GM10248 (cell line): ENCODE measurements at regions not wholly inside any gene's neighbourhood (a gene's known extent, or its start where the extent isn't known, plus 50 kb on each side); places are given as distances from the start of the nearest gene placed in this dataset.

Source experiments
- CTCF ChIA-PET: fragments of 300-600 bp; sonication (Branson Sonifier 250); formaldehyde crosslinking; extraction: SDS; loops from one replicate; lab custom pipeline; 2021; ENCODE audit warnings: antibody characterized with exemption; lab: Yijun Ruan, JAX
- POLR2A ChIA-PET: fragments of 350-650 bp; sonication (Branson Sonifier 250); formaldehyde crosslinking; extraction: SDS; loops from one replicate; lab custom pipeline; 2020; ENCODE audit warnings: antibody characterized with exemption; lab: Yijun Ruan, JAX
- DNase-seq: peaks from one replicate; pipeline ENCODE4 v3.0.0; 2012; ENCODE audit errors: extremely low spot score
- CTCF ChIP-seq: IDR thresholded peaks from 2 replicates; pipeline ENCODE4 v1.5.1; 2012; ENCODE audit warnings: mild to moderate bottlenecking, low read depth; ENCODE audit errors: extremely low read depth, missing control alignments, control extremely low read depth

GRCh38 chr3:148262980-148263379 is 434.7 kb upstream of the AGTR1 start:
- no peak for TF ChIP-seq CTCF
- no peak for DNase-seq
- ChIA-PET CTCF (no interaction called here), POLR2A (no interaction called here)

- ChIA-PET POLR2A (no interaction called here), CTCF (no interaction called here)
- no peak for DNase-seq
- TF ChIP-seq CTCF, result no peak
These were observed 431.9 kb upstream of the AGTR1 start for GRCh38 chr3:148265841-148266240.

GRCh38 chr3:148266341-148266740 is 431.4 kb upstream of the AGTR1 start:
- no peak for TF ChIP-seq CTCF
- POLR2A ChIA-PET, result no interaction called here
- no peak for DNase-seq
- CTCF ChIA-PET, result no interaction called here

- ChIA-PET CTCF (interaction anchor here (2.1 kb wide), 1 partner anchor 14 kb away, joined by 6 read pairs; no protein-coding TSS in a partner anchor), POLR2A (no interaction called here)
- no peak for DNase-seq
- TF ChIP-seq CTCF, result no peak
These were observed 427.9 kb upstream of the AGTR1 start for GRCh38 chr3:148269816-148270215.

- ChIA-PET CTCF (no interaction called here), POLR2A (no interaction called here)
- TF ChIP-seq CTCF, result no peak
- DNase-seq, result no peak
These were observed 417.0 kb upstream of the AGTR1 start for GRCh38 chr3:148280623-148281242.

- DNase-seq, result no peak
- TF ChIP-seq CTCF, result no peak
- CTCF ChIA-PET, result no interaction called here
- POLR2A ChIA-PET, result no interaction called here
These were observed 408.5 kb upstream of the AGTR1 start for GRCh38 chr3:148289159-148289558.
